GM12872 (cell line): ENCODE measurements at regions not wholly inside any gene's neighbourhood (a gene's known extent, or its start where the extent isn't known, plus 50 kb on each side); places are given as distances from the start of the nearest gene placed in this dataset.

Experiments
- CTCF ChIP-seq: IDR thresholded peaks from 3 replicates; pipeline ENCODE4 v1.5.1; 2011; ENCODE audit warnings: low read depth, mild to moderate bottlenecking, low read length, moderate library complexity; ENCODE audit not compliant: insufficient read depth

GRCh38 chr6:2353412-2354137, 108.2 kb upstream of the GMDS start:
- TF ChIP-seq CTCF: peak; percentile 76

GRCh38 chr6:2351807-2352431, 106.5 kb upstream of the GMDS start:
- no peak for TF ChIP-seq CTCF

GRCh38 chr6:2351090-2351489, 105.7 kb upstream of the GMDS start:
- no peak for TF ChIP-seq CTCF

- TF ChIP-seq CTCF: no peak
Observed at GRCh38 chr6:2346078-2346477, 100.7 kb upstream of the GMDS start.

- TF ChIP-seq CTCF: no peak
Observed at GRCh38 chr6:2344319-2344905, 99.0 kb upstream of the GMDS start.

- TF ChIP-seq CTCF: no peak
Observed at GRCh38 chr6:2327591-2327990, 82.2 kb upstream of the GMDS start.

- TF ChIP-seq CTCF: no peak
Observed at GRCh38 chr6:2324166-2324953, 79.0 kb upstream of the GMDS start.
